Neural cell (in vitro differentiated cells): ENCODE measurements at regions not wholly inside any gene's neighbourhood (a gene's known extent, or its start where the extent isn't known, plus 50 kb on each side); places are given as distances from the start of the nearest gene placed in this dataset.
"Not testable (repeated sequence)": the region's sequence is repeated elsewhere in the genome, so short reads cannot be mapped to it uniquely, and the experiment has no call there.

Source experiments
- H2AFZ ChIP-seq: fragments of 200-600, 300-800 bp; sonication (generic), shearing (Covaris generic); 2 replicates; pipeline ENCODE4 v1.6.0; 2014; ENCODE audit warnings: low read depth, mild to moderate bottlenecking, antibody characterized with exemption, low read length, moderate library complexity
- H3F3A ChIP-seq: fragments of 200-600 bp; shearing (Covaris generic); 2 replicates; pipeline ENCODE4 v1.6.1; 2016; ENCODE audit warnings: mild to moderate bottlenecking, moderate library complexity, mixed read lengths, antibody characterized with exemption, low read length; ENCODE audit not compliant: insufficient read depth, poor library complexity, severe bottlenecking
- H3K27ac ChIP-seq: fragments of 200-600, 300-800 bp; sonication (generic), shearing (Covaris generic); 2 replicates; pipeline ENCODE4 v1.5.1; 2014; ENCODE audit warnings: mild to moderate bottlenecking, low read length, moderate library complexity
- H3K27me3 ChIP-seq: fragments of 300-800, 200-600 bp; sonication (generic), shearing (Covaris generic); 2 replicates; pipeline ENCODE4 v1.6.0; 2014; ENCODE audit warnings: mild to moderate bottlenecking, low read depth, low read length, moderate library complexity; ENCODE audit not compliant: insufficient read depth
- H3K36me3 ChIP-seq: fragments of 300-800, 200-600 bp; sonication (generic), shearing (Covaris generic); 2 replicates; pipeline ENCODE4 v1.5.1; 2014; ENCODE audit warnings: mild to moderate bottlenecking, antibody characterized with exemption, low read length, moderate library complexity; ENCODE audit not compliant: insufficient read depth
- H3K4me2 ChIP-seq: fragments of 300-800, 200-600 bp; sonication (generic), shearing (Covaris generic); 2 replicates; pipeline ENCODE4 v1.6.0; 2014; ENCODE audit warnings: mild to moderate bottlenecking, low read length
- H3K4me3 ChIP-seq: fragments of 300-800, 200-600 bp; sonication (generic), shearing (Covaris generic); 2 replicates; pipeline ENCODE4 v1.5.1; 2014; ENCODE audit warnings: mild to moderate bottlenecking, low read length, moderate library complexity
- H3K79me2 ChIP-seq: fragments of 200-600 bp; shearing (Covaris generic); replicated peaks from 2 replicates; pipeline ENCODE4 v1.6.0; 2014; ENCODE audit warnings: mild to moderate bottlenecking, low read length, moderate library complexity; ENCODE audit not compliant: insufficient read depth
- H3K9ac ChIP-seq: fragments of 300-800, 200-600 bp; sonication (generic), shearing (Covaris generic); 2 replicates; pipeline ENCODE4 v1.6.1; 2016; ENCODE audit warnings: mild to moderate bottlenecking, low read length, mixed read lengths
- H3K9me2 ChIP-seq: fragments of 200-600 bp; shearing (Covaris generic); 2 replicates; pipeline ENCODE4 v1.6.1; 2016; ENCODE audit warnings: mild to moderate bottlenecking, low read length, mixed read lengths; ENCODE audit not compliant: insufficient read depth
- H3K9me3 ChIP-seq: fragments of 200-600, 300-800 bp; sonication (generic), shearing (Covaris generic); 2 replicates; pipeline ENCODE4 v1.6.1; 2016; ENCODE audit warnings: mild to moderate bottlenecking, mixed run types, low read length, moderate library complexity, mixed read lengths
- H4K20me1 ChIP-seq: fragments of 200-600 bp; shearing (Covaris generic); 2 replicates; pipeline ENCODE4 v1.6.1; 2016; ENCODE audit warnings: mild to moderate bottlenecking, mixed run types; ENCODE audit not compliant: insufficient read depth
- EP300 ChIP-seq: fragments of 450-650 bp; conservative IDR thresholded peaks from 2 replicates; pipeline ENCODE4 v1.6.1; 2014; ENCODE audit warnings: antibody characterized with exemption, mild to moderate bottlenecking, moderate library complexity; ENCODE audit not compliant: poor library complexity, severe bottlenecking
- EZH2 ChIP-seq: fragments of 200-600, 300-800 bp; shearing (Covaris generic), sonication (generic); IDR thresholded peaks from 2 replicates; pipeline ENCODE4 v1.6.1; 2014; ENCODE audit warnings: antibody characterized with exemption, low read length, borderline replicate concordance, mild to moderate bottlenecking; ENCODE audit not compliant: insufficient read depth, poor library complexity, severe bottlenecking
- MXI1 ChIP-seq: fragments of 450-650 bp; conservative IDR thresholded peaks from 2 replicates; pipeline ENCODE4 v1.6.1; 2014; ENCODE audit warnings: antibody characterized with exemption, mild to moderate bottlenecking; ENCODE audit not compliant: poor library complexity, severe bottlenecking
- POLR2AphosphoS5 ChIP-seq: IDR thresholded peaks from 2 replicates; pipeline ENCODE4 v1.6.1; 2012
- RAD21 ChIP-seq: fragments of 450-650 bp; conservative IDR thresholded peaks from 2 replicates; pipeline ENCODE4 v1.6.1; 2014; ENCODE audit warnings: antibody characterized with exemption, mild to moderate bottlenecking, moderate library complexity
- SMC3 ChIP-seq: fragments of 450-650 bp; conservative IDR thresholded peaks from 2 replicates; pipeline ENCODE4 v1.6.1; 2014; ENCODE audit warnings: antibody characterized with exemption, mild to moderate bottlenecking, moderate library complexity; ENCODE audit not compliant: poor library complexity
- TAF1 ChIP-seq: IDR thresholded peaks from 2 replicates; pipeline ENCODE4 v1.6.1; 2012; ENCODE audit warnings: low read depth
- TF ChIP-seq, protein P1 (sequence below): IDR thresholded peaks from 2 replicates; pipeline ENCODE4 v1.6.1; 2012; ENCODE audit warnings: borderline replicate concordance
- TF ChIP-seq, protein P2 (sequence below): fragments of 450-650 bp; IDR thresholded peaks from 2 replicates; pipeline ENCODE4 v1.5.1; 2014; ENCODE audit warnings: antibody characterized with exemption, mild to moderate bottlenecking, moderate library complexity; ENCODE audit not compliant: poor library complexity, severe bottlenecking

DNA sequence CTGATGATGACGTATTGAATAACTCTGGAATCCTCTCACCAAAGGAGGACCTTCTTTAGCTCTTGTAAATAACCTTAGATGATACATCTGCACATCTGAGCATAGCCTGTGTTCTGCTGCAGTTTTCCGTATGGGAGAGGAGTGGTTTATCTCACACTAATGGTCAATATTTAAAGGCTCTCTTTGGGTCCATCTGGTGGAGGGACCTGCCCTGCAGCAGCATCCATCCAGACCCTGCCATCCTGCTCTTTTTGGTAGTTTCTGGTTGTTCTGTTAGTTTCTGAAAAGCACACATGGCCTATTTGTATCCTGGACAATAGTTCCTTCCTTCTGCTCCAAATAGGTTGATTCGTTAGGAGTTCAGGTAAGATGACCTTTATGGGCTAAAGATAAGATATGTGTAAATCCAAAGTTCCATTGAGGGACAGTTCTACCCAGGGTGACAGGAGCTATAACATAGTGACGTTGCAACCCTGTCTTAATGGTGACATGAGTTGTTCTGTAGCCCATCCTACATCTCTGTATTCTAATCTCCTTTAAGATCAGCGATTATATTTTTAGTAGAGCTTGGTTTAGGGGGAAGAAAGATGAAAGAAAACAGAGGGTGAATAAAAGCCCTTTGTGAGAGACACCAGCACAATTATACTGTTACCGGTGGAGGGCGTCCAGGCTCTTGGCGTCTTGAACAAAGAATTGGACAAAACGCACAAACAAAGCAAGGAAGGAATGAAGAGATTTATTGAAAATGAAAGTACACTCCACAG is 60.0 kb upstream of the KLF14 start:
- H3K36me3 ChIP-seq, result no peaks in the 10 kb centered on the region
- H3F3A ChIP-seq, result no peaks in the 10 kb centered on the region
- H3K4me3 ChIP-seq, result no peak overlapping the region
- H3K9me2 ChIP-seq, result no peaks in the 10 kb centered on the region
- TF ChIP-seq TAF1 (no peak), SMC3 (no peak), MXI1 (no peak), EP300 (no peak), EZH2 (no peak), RAD21 (no peak), POLR2AphosphoS5 (no peak)
- TF ChIP-seq, protein P1, sequence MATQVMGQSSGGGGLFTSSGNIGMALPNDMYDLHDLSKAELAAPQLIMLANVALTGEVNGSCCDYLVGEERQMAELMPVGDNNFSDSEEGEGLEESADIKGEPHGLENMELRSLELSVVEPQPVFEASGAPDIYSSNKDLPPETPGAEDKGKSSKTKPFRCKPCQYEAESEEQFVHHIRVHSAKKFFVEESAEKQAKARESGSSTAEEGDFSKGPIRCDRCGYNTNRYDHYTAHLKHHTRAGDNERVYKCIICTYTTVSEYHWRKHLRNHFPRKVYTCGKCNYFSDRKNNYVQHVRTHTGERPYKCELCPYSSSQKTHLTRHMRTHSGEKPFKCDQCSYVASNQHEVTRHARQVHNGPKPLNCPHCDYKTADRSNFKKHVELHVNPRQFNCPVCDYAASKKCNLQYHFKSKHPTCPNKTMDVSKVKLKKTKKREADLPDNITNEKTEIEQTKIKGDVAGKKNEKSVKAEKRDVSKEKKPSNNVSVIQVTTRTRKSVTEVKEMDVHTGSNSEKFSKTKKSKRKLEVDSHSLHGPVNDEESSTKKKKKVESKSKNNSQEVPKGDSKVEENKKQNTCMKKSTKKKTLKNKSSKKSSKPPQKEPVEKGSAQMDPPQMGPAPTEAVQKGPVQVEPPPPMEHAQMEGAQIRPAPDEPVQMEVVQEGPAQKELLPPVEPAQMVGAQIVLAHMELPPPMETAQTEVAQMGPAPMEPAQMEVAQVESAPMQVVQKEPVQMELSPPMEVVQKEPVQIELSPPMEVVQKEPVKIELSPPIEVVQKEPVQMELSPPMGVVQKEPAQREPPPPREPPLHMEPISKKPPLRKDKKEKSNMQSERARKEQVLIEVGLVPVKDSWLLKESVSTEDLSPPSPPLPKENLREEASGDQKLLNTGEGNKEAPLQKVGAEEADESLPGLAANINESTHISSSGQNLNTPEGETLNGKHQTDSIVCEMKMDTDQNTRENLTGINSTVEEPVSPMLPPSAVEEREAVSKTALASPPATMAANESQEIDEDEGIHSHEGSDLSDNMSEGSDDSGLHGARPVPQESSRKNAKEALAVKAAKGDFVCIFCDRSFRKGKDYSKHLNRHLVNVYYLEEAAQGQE, result no peak
- TF ChIP-seq, protein P2, sequence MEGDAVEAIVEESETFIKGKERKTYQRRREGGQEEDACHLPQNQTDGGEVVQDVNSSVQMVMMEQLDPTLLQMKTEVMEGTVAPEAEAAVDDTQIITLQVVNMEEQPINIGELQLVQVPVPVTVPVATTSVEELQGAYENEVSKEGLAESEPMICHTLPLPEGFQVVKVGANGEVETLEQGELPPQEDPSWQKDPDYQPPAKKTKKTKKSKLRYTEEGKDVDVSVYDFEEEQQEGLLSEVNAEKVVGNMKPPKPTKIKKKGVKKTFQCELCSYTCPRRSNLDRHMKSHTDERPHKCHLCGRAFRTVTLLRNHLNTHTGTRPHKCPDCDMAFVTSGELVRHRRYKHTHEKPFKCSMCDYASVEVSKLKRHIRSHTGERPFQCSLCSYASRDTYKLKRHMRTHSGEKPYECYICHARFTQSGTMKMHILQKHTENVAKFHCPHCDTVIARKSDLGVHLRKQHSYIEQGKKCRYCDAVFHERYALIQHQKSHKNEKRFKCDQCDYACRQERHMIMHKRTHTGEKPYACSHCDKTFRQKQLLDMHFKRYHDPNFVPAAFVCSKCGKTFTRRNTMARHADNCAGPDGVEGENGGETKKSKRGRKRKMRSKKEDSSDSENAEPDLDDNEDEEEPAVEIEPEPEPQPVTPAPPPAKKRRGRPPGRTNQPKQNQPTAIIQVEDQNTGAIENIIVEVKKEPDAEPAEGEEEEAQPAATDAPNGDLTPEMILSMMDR, result no peak
- no peaks in the 10 kb centered on the region for H3K79me2 ChIP-seq
- no peak overlapping the region for H2AFZ ChIP-seq
- H3K9ac ChIP-seq, result no peak overlapping the region
- no peak overlapping the region for H3K27ac ChIP-seq
- no peaks in the 10 kb centered on the region for H4K20me1 ChIP-seq
- no peaks in the 10 kb centered on the region for H3K9me3 ChIP-seq
- H3K27me3 ChIP-seq, result no peaks in the 10 kb centered on the region
- no peak overlapping the region for H3K4me2 ChIP-seq

DNA sequence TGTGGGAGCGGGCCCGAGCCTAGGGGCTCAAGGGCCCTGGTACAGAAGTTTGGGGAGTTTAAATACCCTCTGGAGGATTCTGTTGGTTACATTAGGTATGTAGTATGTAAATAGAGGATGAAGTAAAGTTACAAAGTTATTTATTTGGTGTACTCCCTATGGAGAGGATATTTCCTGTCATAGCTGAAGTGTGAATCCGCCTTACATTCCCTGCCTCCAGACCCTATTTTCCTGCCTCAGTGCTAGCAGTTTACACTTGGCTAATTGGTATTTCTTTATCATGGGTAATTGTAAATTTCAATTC is 60.6 kb upstream of the KLF14 start:
- TF ChIP-seq EZH2 (no peak), POLR2AphosphoS5 (no peak), RAD21 (no peak), SMC3 (no peak), MXI1 (no peak), EP300 (no peak), TAF1 (no peak)
- TF ChIP-seq, protein P2, result no peak
- TF ChIP-seq, protein P1, result no peak
- H3K4me3 ChIP-seq, result no peak overlapping the region

DNA sequence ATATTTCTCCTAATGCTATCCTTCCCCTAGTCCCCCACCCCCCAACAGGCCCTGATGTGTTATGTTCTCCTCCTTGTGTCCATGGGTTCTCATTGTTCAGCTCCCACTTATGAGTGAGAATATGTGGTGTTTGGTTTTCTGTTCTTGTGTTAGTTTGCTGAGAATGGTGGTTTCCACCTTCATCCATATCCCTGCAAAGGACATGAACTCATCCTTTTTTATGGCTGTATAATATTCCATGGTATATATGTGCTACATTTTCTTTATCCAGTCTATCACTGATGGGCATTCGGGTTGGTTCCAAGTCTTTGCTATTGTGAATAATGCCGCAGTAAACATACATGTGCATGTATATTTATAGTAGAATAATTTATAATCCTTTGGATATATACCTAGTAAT is 62.4 kb upstream of the KLF14 start:
- not testable (repeated sequence) for H4K20me1 ChIP-seq, H3K9ac ChIP-seq, H3K36me3 ChIP-seq, H3K27me3 ChIP-seq, H3K79me2 ChIP-seq, H3K4me3 ChIP-seq, H2AFZ ChIP-seq, H3F3A ChIP-seq, H3K9me3 ChIP-seq, H3K9me2 ChIP-seq, H3K4me2 ChIP-seq, H3K27ac ChIP-seq

More for the DNA sequence above, 60.6 kb upstream of the KLF14 start:
- H3K27me3 ChIP-seq, result no peaks in the 10 kb centered on the region
- H4K20me1 ChIP-seq, result no peaks in the 10 kb centered on the region
- no peaks in the 10 kb centered on the region for H3F3A ChIP-seq
- H3K79me2 ChIP-seq, result no peaks in the 10 kb centered on the region
- H3K36me3 ChIP-seq, result no peaks in the 10 kb centered on the region
- H3K27ac ChIP-seq, result no peak overlapping the region
- H2AFZ ChIP-seq, result no peak overlapping the region
- H3K9me2 ChIP-seq, result no peaks in the 10 kb centered on the region
- H3K9me3 ChIP-seq, result no peaks in the 10 kb centered on the region
- H3K9ac ChIP-seq, result no peak overlapping the region
- H3K4me2 ChIP-seq, result no peak overlapping the region
